Cardiac fibroblast (primary cell): ENCODE measurements at regions not wholly inside any gene's neighbourhood (a gene's known extent, or its start where the extent isn't known, plus 50 kb on each side); places are given as distances from the start of the nearest gene placed in this dataset.

Experiments
- DNase-seq, 2 donors: peaks; one replicate each; pipeline versions ENCODE4 v3.0.0 to v3.0.0-alpha.2; 2010; ENCODE audit warnings: low read depth in 2 of 2
- H3K4me3 ChIP-seq, 2 donors: replicated peaks in 1 of 2; 1 replicate in 1 of 2; 2 replicates in 1 of 2; pipeline ENCODE4 v1.5.1; 2011; ENCODE audit warnings: low read depth in 2 of 2, low read length in 2 of 2, mild to moderate bottlenecking in 2 of 2, moderate library complexity in 1 of 2
- TF ChIP-seq, protein P1 (sequence below): IDR thresholded peaks from one replicate; pipeline ENCODE4 v1.5.1; 2011; ENCODE audit warnings: low read depth, mild to moderate bottlenecking, low read length, inconsistent platforms

DNA sequence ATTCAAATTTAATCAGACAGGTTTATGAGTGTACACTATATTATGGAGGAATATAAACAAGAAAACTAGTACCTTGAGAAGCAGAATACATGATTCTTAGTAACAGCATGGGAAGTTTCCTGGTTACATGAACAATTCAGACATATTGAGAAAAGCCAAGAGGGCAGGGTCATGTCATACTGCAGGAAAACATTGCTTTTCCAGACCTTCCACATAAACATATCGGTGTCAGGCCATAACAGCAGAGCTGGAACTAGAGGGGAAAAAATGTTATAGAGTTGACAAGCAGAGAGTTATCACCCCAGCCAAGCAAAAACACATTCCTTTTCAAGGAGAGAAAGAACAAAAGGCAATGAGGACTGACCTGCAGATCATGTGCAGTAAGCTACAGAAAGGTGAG lies 74.7 kb upstream of the ZNF236 start:
- no peak overlapping the region for H3K4me3 ChIP-seq
- TF ChIP-seq, protein P1, sequence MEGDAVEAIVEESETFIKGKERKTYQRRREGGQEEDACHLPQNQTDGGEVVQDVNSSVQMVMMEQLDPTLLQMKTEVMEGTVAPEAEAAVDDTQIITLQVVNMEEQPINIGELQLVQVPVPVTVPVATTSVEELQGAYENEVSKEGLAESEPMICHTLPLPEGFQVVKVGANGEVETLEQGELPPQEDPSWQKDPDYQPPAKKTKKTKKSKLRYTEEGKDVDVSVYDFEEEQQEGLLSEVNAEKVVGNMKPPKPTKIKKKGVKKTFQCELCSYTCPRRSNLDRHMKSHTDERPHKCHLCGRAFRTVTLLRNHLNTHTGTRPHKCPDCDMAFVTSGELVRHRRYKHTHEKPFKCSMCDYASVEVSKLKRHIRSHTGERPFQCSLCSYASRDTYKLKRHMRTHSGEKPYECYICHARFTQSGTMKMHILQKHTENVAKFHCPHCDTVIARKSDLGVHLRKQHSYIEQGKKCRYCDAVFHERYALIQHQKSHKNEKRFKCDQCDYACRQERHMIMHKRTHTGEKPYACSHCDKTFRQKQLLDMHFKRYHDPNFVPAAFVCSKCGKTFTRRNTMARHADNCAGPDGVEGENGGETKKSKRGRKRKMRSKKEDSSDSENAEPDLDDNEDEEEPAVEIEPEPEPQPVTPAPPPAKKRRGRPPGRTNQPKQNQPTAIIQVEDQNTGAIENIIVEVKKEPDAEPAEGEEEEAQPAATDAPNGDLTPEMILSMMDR: no peak
- no peak for DNase-seq

DNA sequence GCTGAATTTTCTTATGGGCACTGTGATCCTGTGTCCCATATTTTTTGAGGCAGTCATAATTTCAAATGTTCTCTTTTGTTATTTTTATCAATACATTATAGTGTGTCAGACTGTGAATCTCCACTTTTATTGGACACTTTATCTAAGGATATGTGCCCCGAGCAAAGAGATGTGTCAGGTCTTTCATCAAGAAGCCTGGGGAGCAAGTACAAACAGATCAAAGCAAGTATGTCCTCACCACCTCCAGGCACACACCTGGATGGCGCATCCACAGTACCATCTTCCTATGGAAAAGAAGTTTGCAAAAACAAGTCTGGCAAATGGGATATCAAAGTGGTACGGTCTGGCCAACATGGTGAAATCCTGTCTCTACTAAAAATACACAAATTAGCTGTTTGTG lies 81.0 kb upstream of the ZNF236 start:
- H3K4me3 ChIP-seq: no peak overlapping the region
- TF ChIP-seq, protein P1: no peak
- no peak for DNase-seq

DNA sequence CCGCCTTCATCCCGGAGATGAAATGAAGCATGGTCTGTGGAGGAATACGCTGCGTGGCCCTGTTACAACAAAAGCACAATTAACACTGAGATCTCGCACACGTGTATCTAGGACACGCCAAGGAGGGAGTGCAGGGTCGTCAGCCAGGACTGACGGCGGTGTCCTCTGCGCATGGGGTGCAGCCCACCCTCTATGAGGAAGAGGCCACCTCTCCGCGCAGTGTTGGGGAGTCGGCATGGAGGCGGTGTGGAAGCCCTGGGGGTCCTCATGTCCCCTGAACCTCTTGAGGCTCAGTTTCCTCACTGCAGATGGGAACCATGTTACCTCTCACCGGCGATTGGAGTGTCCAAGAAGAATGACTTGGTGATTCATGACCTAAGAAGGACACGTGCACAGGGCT lies 86.0 kb upstream of the ZNF236 start:
- no peak overlapping the region for H3K4me3 ChIP-seq
- TF ChIP-seq, protein P1: no peak
- DNase-seq: no peak

DNA sequence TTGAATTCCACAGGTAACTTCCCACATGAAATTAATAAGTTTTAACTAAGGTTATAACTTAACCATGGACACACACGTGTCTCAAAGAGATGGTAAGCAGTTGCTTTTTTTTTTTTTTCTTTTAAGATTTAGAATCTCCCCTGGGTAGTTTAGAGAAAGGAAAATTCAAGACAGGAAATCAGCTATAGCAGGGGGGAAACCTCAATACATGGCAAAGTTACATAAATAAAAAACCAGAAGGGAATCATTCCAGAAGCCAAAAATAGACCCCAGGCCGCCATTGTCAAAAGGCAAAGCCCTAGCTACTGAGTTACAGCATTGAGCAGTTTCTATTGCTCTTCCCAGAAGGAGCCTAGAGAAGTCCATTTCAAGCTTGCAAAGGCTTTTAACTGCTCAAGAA lies 91.5 kb upstream of the ZNF236 start:
- no peak overlapping the region for H3K4me3 ChIP-seq
- no peak for DNase-seq
- TF ChIP-seq, protein P1: no peak

DNA sequence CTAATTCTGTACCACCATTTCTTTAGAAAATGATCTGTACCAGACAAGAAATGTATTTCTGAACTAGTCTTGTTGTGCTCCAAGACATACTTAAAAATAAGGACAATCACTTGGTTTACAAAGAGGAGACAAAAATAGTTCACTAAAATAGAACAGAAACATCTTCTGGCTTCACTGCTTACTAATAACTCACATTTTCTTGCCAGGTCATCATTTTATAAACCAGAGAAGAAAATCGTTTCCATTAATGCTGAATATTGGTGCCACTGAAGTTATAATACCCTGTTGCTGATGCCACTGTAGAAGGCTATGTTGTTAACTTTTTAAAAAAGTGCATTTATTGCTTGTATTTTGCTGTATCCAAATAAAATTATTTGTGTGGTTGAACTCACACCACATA lies 94.8 kb upstream of the ZNF236 start:
- H3K4me3 ChIP-seq: no peak overlapping the region
- TF ChIP-seq, protein P1: no peak
- no peak for DNase-seq

DNA sequence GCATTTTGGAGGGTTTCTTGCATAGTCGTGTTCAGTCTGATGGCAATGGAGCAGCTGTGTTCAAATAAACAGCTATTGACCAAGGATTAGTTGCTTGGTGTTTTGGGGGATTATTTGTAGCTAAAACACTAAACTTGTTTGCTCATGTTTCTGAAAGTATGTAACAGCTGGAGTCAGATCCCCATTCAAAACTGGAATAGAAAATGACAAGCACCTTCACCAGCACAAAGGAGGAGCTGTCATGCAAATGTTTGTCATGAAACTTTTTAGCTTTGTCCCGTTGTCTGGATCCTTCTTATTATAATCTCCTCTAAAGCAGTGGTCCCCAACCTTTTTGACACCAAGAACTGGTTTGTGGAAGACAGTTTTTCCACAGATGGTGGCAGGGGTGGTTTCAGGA lies 96.9 kb upstream of the ZNF236 start:
- DNase-seq: no peak
- TF ChIP-seq, protein P1: no peak
- no peak overlapping the region for H3K4me3 ChIP-seq
